ENCODE measurements at regions not wholly inside any gene's neighbourhood (a gene's known extent, or its start where the extent isn't known, plus 50 kb on each side); places are given as distances from the start of the nearest gene placed in this dataset.

- Histone ChIP-seq H3K36me3 (ENCODE audit: insufficient read depth) (no peaks in the 10 kb centered on the region), H3K4me3 (ENCODE audit: low read depth, low read length) (no peak overlapping the region), H3K27ac (ENCODE audit: low read depth) (no peak overlapping the region), H3K4me1 (ENCODE audit: insufficient read depth) (no peaks in the 10 kb centered on the region)
- WGBS = 82% methylated on average over 4 of the region's 4 CpGs
- DNase-seq (ENCODE audit: extremely low spot score) = no peak
These were observed 408.2 kb downstream of the MN1 start for GRCh38 chr22:27393371-27393770.

- H3K27ac ChIP-seq (ENCODE audit: low read depth) = no peak overlapping the region
- H3K4me1 ChIP-seq (ENCODE audit: insufficient read depth) = no peaks in the 10 kb centered on the region
- H3K4me3 ChIP-seq (ENCODE audit: low read depth, low read length) = no peak overlapping the region
- no peaks in the 10 kb centered on the region for H3K36me3 ChIP-seq (ENCODE audit: insufficient read depth)
- WGBS = 90% methylated on average over 3 of the region's 3 CpGs
- DNase-seq (ENCODE audit: extremely low spot score) = no peak
These were observed 406.7 kb downstream of the MN1 start for GRCh38 chr22:27394806-27395404.

- Histone ChIP-seq H3K36me3 (ENCODE audit: insufficient read depth) (no peaks in the 10 kb centered on the region), H3K27ac (ENCODE audit: low read depth) (no peak overlapping the region), H3K4me3 (ENCODE audit: low read depth, low read length) (no peak overlapping the region), H3K4me1 (ENCODE audit: insufficient read depth) (no peaks in the 10 kb centered on the region)
- no peak for DNase-seq (ENCODE audit: extremely low spot score)
- 78% methylated on average over 6 of the region's 6 CpGs for WGBS
These were observed 404.3 kb downstream of the MN1 start for GRCh38 chr22:27397036-27397953.

GRCh38 chr22:27397954-27398342 is 403.6 kb downstream of the MN1 start:
- Histone ChIP-seq H3K27ac (ENCODE audit: low read depth) (no peak overlapping the region), H3K4me3 (ENCODE audit: low read depth, low read length) (no peak overlapping the region), H3K4me1 (ENCODE audit: insufficient read depth) (no peaks in the 10 kb centered on the region), H3K36me3 (ENCODE audit: insufficient read depth) (no peaks in the 10 kb centered on the region)
- WGBS = 47% methylated on average over 13 of the region's 13 CpGs
- no peak for DNase-seq (ENCODE audit: extremely low spot score)

- no peak for DNase-seq (ENCODE audit: extremely low spot score)
- H3K27ac ChIP-seq (ENCODE audit: low read depth) = no peak overlapping the region
- WGBS = 35% methylated on average over 19 of the region's 19 CpGs
- H3K4me3 ChIP-seq (ENCODE audit: low read depth, low read length) = no peak overlapping the region
- H3K4me1 ChIP-seq (ENCODE audit: insufficient read depth) = no peaks in the 10 kb centered on the region
- H3K36me3 ChIP-seq (ENCODE audit: insufficient read depth) = no peaks in the 10 kb centered on the region
These were observed 402.4 kb downstream of the MN1 start for GRCh38 chr22:27399161-27399560.

GRCh38 chr22:27400811-27401210 is 400.7 kb downstream of the MN1 start:
- no peak overlapping the region for H3K4me3 ChIP-seq (ENCODE audit: low read depth, low read length)
- no peaks in the 10 kb centered on the region for H3K36me3 ChIP-seq (ENCODE audit: insufficient read depth)
- 1% methylated on average over 1 of the region's 1 CpG for WGBS
- H3K4me1 ChIP-seq (ENCODE audit: insufficient read depth) = no peaks in the 10 kb centered on the region
- no peak for DNase-seq (ENCODE audit: extremely low spot score)
- no peak overlapping the region for H3K27ac ChIP-seq (ENCODE audit: low read depth)

GRCh38 chr22:27401321-27401720 is 400.2 kb downstream of the MN1 start:
- WGBS = 70% methylated on average over 3 of the region's 3 CpGs
- no peak overlapping the region for H3K27ac ChIP-seq (ENCODE audit: low read depth)
- no peaks in the 10 kb centered on the region for H3K4me1 ChIP-seq (ENCODE audit: insufficient read depth)
- H3K4me3 ChIP-seq (ENCODE audit: low read depth, low read length) = no peak overlapping the region
- no peak for DNase-seq (ENCODE audit: extremely low spot score)
- H3K36me3 ChIP-seq (ENCODE audit: insufficient read depth) = no peaks in the 10 kb centered on the region

GRCh38 chr22:27404441-27404840 is 397.1 kb downstream of the MN1 start:
- WGBS = 91% methylated on average over 5 of the region's 5 CpGs
- Histone ChIP-seq H3K27ac (ENCODE audit: low read depth) (no peak overlapping the region), H3K36me3 (ENCODE audit: insufficient read depth) (no peaks in the 10 kb centered on the region), H3K4me1 (ENCODE audit: insufficient read depth) (no peaks in the 10 kb centered on the region), H3K4me3 (ENCODE audit: low read depth, low read length) (no peak overlapping the region)
- DNase-seq (ENCODE audit: extremely low spot score) = no peak

- no peaks in the 10 kb centered on the region for H3K36me3 ChIP-seq (ENCODE audit: insufficient read depth)
- no peak for DNase-seq (ENCODE audit: extremely low spot score)
- H3K4me1 ChIP-seq (ENCODE audit: insufficient read depth) = no peaks in the 10 kb centered on the region
- WGBS = 63% methylated on average over 10 of the region's 10 CpGs
- H3K27ac ChIP-seq (ENCODE audit: low read depth) = no peak overlapping the region
- H3K4me3 ChIP-seq (ENCODE audit: low read depth, low read length) = no peak overlapping the region
These were observed 395.7 kb downstream of the MN1 start for GRCh38 chr22:27405672-27406388.

- WGBS = 97% methylated on average over 2 of the region's 2 CpGs
- no peaks in the 10 kb centered on the region for H3K36me3 ChIP-seq (ENCODE audit: insufficient read depth)
- no peak for DNase-seq (ENCODE audit: extremely low spot score)
- H3K27ac ChIP-seq (ENCODE audit: low read depth) = no peak overlapping the region
- H3K4me1 ChIP-seq (ENCODE audit: insufficient read depth) = no peaks in the 10 kb centered on the region
- no peak overlapping the region for H3K4me3 ChIP-seq (ENCODE audit: low read depth, low read length)
These were observed 395.1 kb downstream of the MN1 start for GRCh38 chr22:27406389-27406861.

GRCh38 chr22:27407369-27407985 is 394.1 kb downstream of the MN1 start:
- Histone ChIP-seq H3K4me1 (ENCODE audit: insufficient read depth) (no peaks in the 10 kb centered on the region), H3K27ac (ENCODE audit: low read depth) (no peak overlapping the region), H3K4me3 (ENCODE audit: low read depth, low read length) (no peak overlapping the region), H3K36me3 (ENCODE audit: insufficient read depth) (no peaks in the 10 kb centered on the region)
- 73% methylated on average over 14 of the region's 14 CpGs for WGBS
- no peak for DNase-seq (ENCODE audit: extremely low spot score)

GRCh38 chr22:27408068-27408467 is 393.5 kb downstream of the MN1 start:
- no peak for DNase-seq (ENCODE audit: extremely low spot score)
- no peak overlapping the region for H3K27ac ChIP-seq (ENCODE audit: low read depth)
- H3K36me3 ChIP-seq (ENCODE audit: insufficient read depth) = no peaks in the 10 kb centered on the region
- WGBS = 84% methylated on average over 2 of the region's 2 CpGs
- H3K4me1 ChIP-seq (ENCODE audit: insufficient read depth) = no peaks in the 10 kb centered on the region
- H3K4me3 ChIP-seq (ENCODE audit: low read depth, low read length) = no peak overlapping the region

- Histone ChIP-seq H3K4me1 (ENCODE audit: insufficient read depth) (no peaks in the 10 kb centered on the region), H3K36me3 (ENCODE audit: insufficient read depth) (no peaks in the 10 kb centered on the region), H3K27ac (ENCODE audit: low read depth) (no peak overlapping the region), H3K4me3 (ENCODE audit: low read depth, low read length) (no peak overlapping the region)
- 87% methylated on average over 11 of the region's 11 CpGs for WGBS
- DNase-seq (ENCODE audit: extremely low spot score) = no peak
These were observed 392.3 kb downstream of the MN1 start for GRCh38 chr22:27409299-27409698.
